GM19324 (cell line): ENCODE measurements at regions not wholly inside any gene's neighbourhood (a gene's known extent, or its start where the extent isn't known, plus 50 kb on each side); places are given as distances from the start of the nearest gene placed in this dataset.
"Not testable (repeated sequence)": the region's sequence is repeated elsewhere in the genome, so short reads cannot be mapped to it uniquely, and the experiment has no call there.

Source experiments
- ATAC-seq: cut with Tn5 transposase; IDR thresholded peaks from one replicate; pipeline ENCODE4 v1.9.1; 2021; ENCODE audit warnings: mild to moderate bottlenecking, moderate library complexity; ENCODE audit not compliant: unreplicated experiment, low FRiP score

GRCh38 chr4:123025398-123025797 is 103.0 kb upstream of the NUDT6 start:
- ATAC-seq: no peak

GRCh38 chr4:123026015-123026414 is 103.6 kb upstream of the NUDT6 start:
- not testable (repeated sequence) for ATAC-seq

- no peak for ATAC-seq
Observed at GRCh38 chr4:123031664-123032063, 109.3 kb upstream of the NUDT6 start.

GRCh38 chr4:123034023-123034422 is 111.6 kb upstream of the NUDT6 start:
- no peak for ATAC-seq

- ATAC-seq: no peak
Observed at GRCh38 chr4:123035239-123035638, 112.8 kb upstream of the NUDT6 start.

GRCh38 chr4:123037804-123038203 is 115.4 kb upstream of the NUDT6 start:
- ATAC-seq: no peak

GRCh38 chr4:123042095-123042494 is 119.7 kb upstream of the NUDT6 start:
- ATAC-seq: no peak

GRCh38 chr4:123043013-123043412 is 120.6 kb upstream of the NUDT6 start:
- no peak for ATAC-seq

GRCh38 chr4:123043793-123044425 is 121.5 kb upstream of the NUDT6 start:
- no peak for ATAC-seq

GRCh38 chr4:123046096-123046495 is 123.7 kb upstream of the NUDT6 start:
- no peak for ATAC-seq

- no peak for ATAC-seq
Observed at GRCh38 chr4:123050018-123050417, 127.6 kb upstream of the NUDT6 start.

- no peak for ATAC-seq
Observed at GRCh38 chr4:123052007-123052406, 129.6 kb upstream of the NUDT6 start.

- no peak for ATAC-seq
Observed at GRCh38 chr4:123055943-123056342, 133.5 kb upstream of the NUDT6 start.

- no peak for ATAC-seq
Observed at GRCh38 chr4:123060039-123060770, 137.8 kb upstream of the NUDT6 start.

- no peak for ATAC-seq
Observed at GRCh38 chr4:123064390-123064789, 142.0 kb upstream of the NUDT6 start.

- ATAC-seq: no peak
Observed at GRCh38 chr4:123068081-123068480, 145.7 kb upstream of the NUDT6 start.

- no peak for ATAC-seq
Observed at GRCh38 chr4:123072060-123072459, 149.7 kb upstream of the NUDT6 start.

GRCh38 chr4:123073650-123074049 is 151.3 kb upstream of the NUDT6 start:
- ATAC-seq: peak; percentile 54

GRCh38 chr4:123077330-123077729 is 154.9 kb upstream of the NUDT6 start:
- no peak for ATAC-seq

GRCh38 chr4:123081971-123082370 is 159.6 kb upstream of the NUDT6 start:
- ATAC-seq: no peak

- no peak for ATAC-seq
Observed at GRCh38 chr4:123083646-123084045, 161.2 kb upstream of the NUDT6 start.

GRCh38 chr4:123088501-123088900 is 166.1 kb upstream of the NUDT6 start:
- no peak for ATAC-seq
